Activated T-cell treated with anti-CD3 and anti-CD28 coated beads for 48 hours (primary cell): ENCODE measurements at regions not wholly inside any gene's neighbourhood (a gene's known extent, or its start where the extent isn't known, plus 50 kb on each side); places are given as distances from the start of the nearest gene placed in this dataset.

Experiments used
- DNase-seq: peaks from one replicate; pipeline ENCODE4 v3.0.0-alpha.2; 2020; ENCODE audit warnings: low read depth

DNA sequence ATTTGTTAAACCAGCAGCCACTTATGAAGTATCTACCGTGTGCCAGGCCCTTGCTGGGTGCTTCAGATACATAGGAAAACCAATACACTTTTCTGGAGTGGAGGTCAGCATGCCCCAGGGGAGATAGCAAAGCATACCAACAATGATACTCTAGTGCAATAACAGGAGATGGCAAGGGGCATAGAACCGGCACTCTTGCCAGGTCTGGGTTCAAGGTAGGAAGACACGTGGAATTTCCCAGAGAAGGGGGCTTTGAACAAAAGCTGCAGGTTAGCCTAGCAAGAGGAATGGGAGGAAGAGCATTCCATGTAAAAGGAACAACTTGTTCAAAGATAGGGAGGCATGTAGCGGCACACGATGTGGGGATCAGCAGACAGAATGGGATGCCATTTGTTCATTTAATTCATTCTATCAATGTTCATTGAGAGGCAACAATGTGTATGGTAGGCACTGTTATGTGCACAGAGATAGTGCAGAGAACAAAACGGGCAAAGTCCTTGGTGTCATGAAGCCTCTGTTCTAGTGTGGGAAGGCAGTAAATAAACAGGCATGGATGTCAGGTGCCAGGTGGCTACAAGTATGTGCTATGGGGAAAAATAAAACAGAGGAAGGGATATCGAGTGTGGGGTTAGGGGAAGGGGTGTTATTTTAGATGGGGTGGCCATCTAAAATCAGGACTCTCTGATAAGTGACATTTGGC is 162.6 kb upstream of the E2F8 start:
- DNase-seq: no peak

DNA sequence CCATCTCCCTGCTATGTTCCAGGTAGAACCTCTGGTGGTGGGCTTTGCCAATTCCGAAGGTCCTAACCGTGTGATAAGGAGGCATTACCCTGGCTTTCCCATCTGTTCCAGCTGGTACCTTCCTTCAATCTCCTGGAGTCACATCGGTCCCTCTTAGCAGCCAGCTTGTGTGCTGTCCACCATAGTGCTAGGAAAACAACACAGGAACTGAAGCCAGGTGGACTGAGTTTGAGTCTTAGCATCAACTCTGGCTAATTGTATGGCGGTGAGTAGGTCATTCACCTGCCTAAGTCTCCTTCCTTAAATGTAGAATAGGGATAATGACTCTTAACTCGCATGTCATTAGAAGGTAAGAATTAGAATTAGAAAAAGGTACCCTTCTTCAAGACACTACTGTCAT is 159.6 kb upstream of the E2F8 start:
- DNase-seq: no peak

DNA sequence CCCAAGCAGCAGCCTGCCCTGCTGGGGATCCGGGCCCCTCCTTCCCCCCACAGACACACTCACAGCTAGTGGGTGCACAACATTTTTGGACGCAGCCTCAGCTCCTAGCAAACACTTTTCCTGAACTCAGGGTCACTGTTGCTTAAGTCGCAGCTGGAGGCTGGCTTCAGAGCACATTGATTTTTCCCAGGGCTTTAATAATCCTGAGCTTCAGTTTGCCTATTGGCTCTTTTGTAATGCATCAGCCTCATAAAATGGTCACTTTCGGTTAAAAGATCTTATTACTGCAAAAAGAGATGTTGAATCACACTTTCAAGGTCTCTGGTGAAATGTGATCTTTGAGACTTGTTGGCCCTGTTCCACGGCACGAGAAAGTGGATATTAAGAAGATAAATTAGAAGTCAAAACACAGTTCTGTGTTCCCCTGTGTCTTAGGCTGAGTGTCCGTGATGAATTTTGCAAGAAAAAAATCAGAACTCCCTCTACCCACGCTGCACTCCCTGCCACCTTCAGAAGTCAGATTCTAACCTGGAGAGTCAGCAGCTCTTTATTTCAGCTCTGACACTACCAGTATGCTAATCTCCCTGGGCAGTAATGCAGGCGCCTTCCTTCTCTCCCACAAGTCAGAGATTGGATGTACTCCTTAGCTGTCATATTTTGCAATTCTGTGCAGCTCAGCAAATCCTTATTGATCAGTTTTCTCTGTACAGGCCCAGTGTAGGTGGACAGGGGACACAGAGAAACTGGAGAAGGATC is 158.2 kb upstream of the E2F8 start:
- DNase-seq: no peak

DNA sequence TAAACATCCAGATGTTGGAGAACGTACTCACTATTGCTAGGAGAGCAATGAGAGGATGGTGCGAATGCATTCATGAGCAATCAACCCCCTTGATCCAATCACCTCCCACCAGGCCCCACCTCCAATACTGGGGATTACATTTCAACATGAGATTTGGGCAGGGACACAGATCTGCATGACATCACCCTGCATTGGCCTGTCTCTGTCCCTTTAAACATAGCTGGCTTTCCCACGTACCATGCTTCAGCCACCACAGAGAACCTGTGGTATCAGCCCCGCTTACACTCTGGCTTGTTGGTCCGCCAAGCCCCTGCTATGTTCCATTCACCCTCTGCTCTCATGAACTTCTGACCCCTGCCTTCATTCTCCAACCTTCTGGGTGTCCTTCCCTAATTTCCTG is 157.5 kb upstream of the E2F8 start:
- DNase-seq: no peak

DNA sequence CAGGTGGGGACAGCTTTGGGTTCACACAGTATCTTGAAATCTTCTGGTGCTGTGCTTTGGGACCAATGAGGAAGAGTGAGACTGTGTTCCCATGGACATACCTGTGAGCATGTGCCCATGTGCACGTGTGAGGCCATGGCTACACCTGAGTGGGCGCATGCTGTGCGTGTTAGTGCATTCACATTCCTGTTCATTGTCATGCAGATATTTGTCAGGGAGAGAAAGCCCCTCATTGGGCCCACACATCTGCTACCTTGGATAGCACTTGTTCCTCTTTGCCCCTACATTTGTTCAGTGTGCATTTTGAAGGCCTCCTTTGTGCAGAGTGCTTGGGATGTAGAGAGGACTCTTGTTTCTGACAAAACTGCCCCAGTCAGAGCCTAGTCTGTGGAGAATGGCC is 154.3 kb upstream of the E2F8 start:
- no peak for DNase-seq

DNA sequence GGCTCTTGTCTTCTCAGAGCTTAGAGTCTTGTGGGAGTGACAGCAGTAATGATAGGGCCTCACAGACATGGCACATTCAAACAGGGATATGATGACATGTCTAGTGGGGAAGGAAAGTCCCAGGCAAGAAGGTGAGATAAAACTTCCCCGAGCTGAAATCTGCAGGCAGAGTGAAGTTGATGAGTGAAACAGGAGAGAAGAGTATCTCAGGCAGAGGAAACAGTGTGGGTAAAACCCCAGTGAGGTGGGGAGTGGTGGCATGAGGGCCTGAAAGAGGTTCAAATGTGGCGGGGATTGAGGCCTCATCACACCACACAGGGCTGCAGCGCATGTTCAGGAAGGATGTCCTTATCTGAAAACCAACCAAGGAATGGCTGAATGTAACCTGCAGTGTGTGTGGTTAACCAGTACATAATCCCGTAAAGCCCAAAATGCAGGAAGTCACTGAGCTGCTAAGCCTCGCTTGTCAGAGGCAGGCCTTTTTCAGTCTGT is 153.8 kb upstream of the E2F8 start:
- DNase-seq: peak; percentile 0

DNA sequence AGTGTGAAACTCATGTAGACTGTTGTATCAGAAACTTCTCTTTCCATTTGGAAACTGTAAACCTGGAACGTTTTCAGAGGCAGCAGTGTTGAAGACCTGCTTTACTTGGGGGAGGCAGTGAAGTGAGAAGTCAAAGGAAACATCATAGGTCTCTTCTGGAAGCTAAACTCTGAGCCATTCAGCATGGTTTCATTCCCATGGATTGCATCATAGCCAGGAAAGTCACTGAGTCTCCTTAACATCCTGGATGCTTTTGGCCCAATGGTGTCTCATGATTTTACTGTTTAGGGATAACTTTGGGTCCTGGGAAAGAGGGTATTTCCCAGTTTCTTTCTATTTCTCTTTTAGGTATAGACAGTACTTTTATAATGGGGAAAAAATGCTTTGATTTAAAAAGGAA is 153.2 kb upstream of the E2F8 start:
- DNase-seq: no peak

DNA sequence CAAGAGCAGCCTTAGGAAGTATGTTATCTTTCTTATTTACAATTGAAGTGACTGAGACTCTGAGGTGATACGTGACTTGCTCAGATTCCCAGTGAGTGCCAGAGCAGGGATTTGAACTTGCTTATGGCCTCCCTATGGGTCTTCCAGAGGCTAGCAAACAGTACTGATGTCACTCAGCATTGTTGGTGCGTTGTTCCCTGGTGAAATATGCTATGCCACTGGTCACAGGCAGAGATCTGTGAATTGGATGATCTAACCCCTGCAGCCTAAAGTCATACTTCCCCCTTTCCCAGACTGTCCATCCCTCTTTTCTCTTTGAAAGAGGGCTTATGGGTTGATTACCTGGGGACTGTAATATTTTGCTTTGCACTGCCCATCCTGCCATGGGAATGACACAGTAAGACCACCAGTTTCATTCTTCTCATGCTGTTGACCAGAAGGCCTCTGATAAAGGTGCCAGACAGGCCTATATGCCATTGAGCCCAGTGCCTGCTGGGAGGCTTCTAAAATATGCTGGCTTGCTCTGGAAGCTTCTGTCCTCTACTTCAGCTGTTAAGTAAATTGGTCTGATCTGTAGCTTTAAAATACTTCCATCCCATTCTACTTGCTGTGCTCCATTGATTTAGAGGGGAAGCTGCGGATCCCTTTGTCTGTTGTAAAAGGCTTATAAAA is 152.2 kb upstream of the E2F8 start:
- DNase-seq: no peak

DNA sequence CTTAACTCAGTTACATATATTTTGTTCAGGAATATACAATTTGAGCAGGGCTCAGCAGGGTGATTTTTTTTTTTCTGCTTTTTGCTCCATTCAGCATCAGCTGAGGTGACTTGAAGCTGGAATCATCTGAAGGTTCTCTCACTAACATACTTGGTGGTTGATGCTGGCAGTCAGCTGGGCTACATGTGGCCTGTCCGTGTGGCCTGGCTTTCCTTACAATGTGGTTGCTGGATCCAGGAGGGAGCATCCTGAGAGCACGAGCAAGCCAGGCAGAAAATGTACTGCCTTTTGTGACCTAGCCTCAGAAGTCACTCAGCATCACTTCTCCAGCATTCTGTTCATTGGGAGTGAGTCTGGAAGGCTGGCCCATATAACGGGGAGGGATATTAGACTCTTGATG is 151.6 kb upstream of the E2F8 start:
- no peak for DNase-seq

DNA sequence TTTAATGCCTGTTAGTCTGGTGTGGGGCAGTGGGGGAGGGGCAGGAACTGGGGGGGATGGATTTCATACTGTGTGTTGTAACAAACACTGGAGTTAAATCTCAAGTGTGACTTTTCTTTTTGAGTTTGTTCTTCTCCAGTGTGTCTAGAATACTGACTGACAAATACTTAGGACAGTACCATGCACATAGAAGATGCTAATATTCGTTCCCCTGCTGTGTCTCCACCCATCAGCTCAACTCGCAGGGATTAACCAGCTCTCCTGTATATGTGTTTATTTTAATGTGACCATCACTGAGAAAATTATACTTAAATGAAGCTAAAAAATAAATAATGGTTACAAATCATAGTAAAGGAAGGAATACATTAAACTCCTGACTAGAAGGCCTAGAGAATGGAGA is 150.9 kb upstream of the E2F8 start:
- DNase-seq: no peak

DNA sequence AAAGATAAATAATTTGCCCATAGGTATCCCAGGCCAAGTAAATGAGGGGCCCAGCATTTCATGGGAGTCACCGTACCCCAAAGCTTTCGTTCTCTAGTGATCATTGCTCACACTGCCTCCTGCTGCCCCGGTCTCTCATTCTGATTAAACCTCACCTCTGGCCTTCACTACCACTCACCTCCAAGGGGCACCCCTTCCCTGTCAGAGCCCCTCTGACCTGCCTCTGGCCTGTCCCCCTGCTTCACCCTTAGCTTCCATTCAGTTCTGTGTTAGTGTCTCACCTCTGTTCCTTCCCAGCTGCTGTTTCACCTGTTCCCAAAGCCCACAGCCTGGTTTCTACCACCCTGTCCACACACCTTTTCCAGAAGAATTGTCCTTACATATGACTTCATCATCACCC is 150.3 kb upstream of the E2F8 start:
- no peak for DNase-seq

DNA sequence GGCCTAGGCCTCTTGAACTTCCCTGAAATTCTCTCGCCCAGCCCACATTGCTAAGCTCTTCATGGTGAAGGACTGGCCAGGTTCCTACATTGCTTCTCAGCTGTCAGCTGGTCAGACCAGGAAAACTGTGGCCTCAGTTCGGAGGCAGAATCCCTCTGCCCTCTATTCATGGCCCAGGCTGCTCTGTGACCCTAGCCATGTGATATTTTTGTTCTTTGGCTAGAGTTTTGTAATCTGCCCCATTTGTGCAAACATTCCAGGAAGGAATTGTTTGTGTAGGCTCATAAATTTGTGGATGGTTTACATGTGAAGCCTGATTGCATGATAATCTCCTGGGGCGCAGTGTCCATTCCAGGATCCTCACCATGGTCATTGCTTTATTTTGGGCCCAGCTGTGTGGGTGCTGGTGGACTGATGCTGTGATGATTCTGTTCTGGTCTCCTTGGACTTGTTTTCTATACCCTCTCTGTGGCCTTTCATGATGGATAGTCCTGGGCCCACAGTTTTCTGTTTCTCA is 149.1 kb upstream of the E2F8 start:
- no peak for DNase-seq

DNA sequence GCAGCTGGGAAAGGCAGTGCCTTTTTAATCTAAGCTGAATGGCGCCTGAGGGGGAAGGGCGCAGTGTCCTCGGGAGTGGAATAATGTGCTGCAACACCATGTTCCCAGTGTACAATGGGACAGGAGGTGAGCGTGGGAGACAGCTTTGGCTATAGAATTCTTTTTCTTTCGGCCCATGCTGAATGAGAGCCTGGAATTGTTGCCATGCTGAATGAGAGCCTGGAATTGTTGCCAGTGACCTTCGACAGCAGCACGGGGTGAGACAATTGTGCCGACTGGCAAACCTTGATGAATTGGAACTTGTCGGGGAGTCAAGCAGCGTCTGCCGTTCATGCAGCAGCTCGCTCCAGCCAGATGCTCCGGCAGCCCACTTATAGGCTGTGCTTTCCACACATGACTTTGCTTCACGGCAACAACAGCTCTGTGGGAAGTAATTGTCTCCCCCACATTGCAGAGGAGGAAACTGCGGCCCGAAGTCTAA is 141.4 kb upstream of the E2F8 start:
- no peak for DNase-seq

DNA sequence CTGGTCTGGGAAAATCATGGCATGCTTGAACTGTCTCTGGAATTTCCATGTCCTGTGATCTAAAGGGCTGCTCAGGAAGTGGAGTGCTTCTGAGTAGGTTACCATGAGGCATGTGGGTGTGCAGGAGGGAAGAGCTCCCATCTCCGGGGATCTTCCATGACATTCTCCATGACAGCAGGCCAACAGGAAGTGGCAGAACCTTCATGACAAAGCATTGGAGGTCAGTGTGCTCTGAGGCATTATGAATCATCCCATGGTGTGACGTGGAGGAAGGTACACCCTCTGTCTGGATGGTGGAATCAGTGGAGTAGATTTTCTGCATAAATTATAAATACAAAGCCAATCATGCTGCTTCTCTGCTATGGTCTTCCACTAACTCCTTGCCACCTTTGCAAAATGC is 139.6 kb upstream of the E2F8 start:
- DNase-seq: no peak

DNA sequence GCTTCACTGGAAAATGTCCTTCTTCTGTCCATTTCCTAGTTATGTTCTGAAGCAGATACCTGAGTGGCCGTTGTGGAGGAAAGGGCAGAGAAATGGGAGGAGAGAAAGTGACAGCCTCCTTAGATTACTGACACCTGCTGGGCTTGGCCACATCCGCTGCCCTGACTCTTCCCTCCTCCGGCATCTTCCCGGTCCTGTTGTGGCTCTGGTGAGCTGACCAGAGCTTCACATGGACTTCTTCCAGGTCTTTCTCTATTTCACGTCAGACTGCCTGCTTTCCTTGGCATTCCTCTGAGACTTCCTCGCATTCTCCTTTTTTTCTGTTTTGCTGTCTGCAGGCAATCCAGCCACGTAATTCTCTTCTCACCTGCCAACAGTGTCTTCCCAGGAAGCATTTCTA is 138.7 kb upstream of the E2F8 start:
- DNase-seq: no peak

DNA sequence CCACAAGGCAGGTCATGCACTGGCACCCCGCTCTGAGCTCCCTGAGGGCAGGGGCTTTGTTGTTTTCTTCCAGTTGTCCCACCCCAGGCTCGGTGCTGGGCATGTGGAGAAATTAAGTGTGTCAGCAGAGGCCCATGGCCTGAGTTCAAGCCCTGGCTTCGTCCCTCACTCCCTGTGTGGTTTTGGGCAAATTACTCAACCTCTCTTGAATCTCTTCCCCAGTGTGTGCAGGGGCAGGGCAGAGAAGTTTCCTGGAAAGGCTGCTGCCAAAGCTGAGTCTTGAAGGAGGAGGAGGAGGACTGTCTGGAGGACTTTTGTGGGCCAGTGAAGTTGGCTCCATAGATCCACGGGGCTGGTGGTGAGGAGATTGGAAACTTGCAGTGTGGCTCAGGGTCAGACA is 138.1 kb upstream of the E2F8 start:
- DNase-seq: no peak

DNA sequence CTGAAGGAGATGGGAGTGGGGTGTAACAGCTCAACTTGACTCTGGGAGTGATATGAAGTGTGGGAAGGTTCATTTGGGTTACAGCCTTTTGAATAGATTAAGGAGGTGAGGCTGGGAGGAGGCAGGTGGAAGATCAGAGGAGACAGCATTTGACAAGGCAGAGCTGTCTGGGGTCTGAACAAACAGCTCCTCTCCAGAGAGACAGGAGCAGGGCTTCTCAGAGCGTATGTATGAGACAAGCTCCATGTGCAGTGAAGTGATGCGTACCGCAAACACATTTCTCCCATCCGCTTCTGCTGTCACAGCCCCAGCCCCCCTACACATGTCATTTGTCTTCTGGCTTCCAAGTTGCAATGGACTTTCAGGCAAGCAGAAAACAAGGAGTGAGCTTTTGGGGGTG is 137.1 kb upstream of the E2F8 start:
- DNase-seq: no peak

DNA sequence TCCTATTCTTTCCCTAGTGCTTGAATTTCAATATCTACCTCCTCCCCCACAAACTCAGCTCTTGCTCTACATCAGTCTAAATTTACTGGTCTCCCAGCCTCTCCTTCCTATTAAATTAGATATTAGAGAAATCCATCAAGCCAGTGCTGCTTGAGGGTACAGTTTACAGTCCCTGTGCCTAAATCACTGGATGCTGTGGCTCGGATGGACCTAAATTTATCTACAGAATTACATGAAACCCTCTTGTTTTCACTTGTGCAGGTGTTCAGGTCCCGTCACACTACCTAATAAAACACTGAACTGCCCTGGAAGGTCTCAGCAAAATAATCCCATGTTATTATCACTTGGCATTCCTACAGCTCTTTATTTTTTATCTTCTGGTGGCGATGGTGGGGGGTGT is 134.7 kb upstream of the E2F8 start:
- no peak for DNase-seq

DNA sequence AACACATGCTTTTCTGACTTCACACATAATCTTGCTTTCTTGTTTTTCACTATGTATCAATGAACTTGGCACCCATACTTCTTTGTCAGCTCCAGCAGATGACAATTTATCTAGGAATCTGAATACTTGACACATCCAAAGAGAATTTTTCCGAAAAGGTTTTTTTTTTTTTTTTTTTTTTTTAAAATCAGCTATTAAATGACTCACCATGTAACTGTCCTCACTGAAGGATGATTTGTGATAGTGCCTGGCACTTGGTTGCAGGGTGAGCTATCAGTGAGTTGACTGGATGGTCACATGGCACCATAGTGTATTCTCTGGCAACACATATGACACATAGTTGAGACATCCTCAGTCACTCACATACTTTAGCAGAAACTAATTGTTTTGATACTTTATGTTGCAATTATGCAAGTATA is 133.4 kb upstream of the E2F8 start:
- DNase-seq: no peak

DNA sequence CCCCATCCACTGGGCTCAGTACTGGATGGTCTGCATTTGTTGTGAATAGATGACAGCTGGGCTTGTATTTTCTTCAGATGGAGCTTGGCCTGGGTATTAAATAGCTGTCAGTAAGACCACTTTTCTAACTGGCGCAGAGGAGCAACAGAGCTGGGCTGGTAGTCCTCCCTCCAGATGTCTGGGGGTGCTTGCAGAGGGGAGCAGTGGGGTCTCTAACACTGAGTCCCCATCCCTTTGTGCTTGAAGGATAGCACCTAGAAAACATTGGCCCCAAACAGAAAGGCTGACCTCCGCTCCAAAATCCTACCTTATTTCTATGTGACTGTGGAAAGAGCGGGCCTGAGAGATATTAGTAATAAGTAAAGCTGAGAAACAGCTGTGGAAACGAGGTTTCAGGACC is 131.6 kb upstream of the E2F8 start:
- no peak for DNase-seq

DNA sequence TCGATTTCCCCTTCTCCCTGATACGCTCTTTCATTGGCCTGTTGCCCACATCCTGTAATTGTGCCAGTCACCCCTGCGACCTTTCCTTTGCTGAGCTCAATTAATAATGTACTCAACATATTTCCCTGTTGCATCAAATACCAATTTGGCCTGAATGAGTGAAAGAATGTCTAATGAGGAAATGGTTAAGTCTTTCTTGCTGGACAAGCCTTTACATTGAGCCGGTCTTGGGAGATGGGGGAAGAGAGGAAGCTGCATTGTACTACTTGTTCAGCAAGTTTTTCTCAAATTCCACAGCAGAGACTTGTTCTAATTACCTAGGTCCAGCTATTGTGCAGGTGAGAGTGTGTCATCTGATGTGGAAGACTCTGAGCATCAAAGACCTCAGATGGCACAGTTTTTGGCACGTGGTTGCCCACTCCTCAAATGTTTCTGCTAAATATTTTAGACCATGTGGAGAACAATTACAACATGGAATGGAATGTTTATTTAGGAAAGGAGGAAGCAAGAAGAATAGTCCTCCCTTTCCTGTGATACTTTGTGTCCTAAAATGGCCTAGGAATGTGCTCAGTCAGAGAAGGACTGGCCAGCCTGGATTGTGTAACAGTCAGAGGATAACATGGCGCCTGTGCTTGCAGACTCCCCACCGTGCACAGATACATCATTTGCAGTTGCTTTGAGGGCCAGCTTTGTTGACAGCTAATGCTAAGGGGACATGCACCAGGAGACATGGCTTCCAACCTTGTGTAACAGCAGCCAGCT is 129.5 kb upstream of the E2F8 start:
- DNase-seq: no peak

DNA sequence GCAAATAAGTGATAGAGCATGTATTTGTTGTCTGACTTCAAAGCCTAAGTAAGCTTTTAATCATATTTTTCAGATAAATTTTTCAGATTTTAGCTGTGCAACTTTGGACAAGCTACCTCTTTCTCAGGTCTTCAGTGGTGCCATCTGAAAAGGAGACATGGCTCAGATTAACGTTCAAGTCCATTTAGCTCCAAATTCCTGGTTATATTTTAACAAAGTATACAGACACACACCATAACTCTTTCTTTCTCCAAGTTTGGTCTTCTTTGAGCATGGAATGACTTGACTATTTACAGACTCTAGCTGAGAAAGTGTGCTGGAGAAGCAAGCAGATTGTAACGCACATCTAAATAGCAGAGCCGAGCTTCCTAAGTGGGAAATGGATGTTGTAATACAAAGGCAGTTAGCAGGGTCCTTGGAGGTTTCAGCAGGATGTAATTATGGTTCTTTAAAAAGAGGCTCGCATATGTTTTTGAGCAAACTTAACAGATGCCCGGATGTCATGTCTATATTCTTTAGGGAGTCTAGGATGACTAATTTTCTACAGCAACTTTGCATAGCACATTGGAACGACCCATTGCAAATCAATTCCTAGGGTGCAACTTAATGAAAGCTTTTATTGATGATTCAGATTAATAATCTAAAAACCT is 128.1 kb upstream of the E2F8 start:
- DNase-seq: no peak
